ENCODE measurements at regions not wholly inside any gene's neighbourhood (a gene's known extent, or its start where the extent isn't known, plus 50 kb on each side); places are given as distances from the start of the nearest gene placed in this dataset.

- Mint-ChIP-seq H3K36me3 (ENCODE audit: low read depth) (peaks cover 4% of the 10 kb centered on the region; the same call in 1 of the 2 replicates), H3K4me1 (ENCODE audit: low read depth) (no peaks in the 10 kb centered on the region; the same call in 1 of the 2 replicates), H3K4me3 (no peak overlapping the region), H3K27me3 (ENCODE audit: insufficient read depth) (no peaks in the 10 kb centered on the region; the same call in 1 of the 2 replicates), H3K9me3 (peaks cover 4% of the 10 kb centered on the region; the same call in 1 of the 2 replicates), H3K27ac (no peak overlapping the region)
- TF ChIP-seq CTCF (IDR thresholded peaks at IDR 0.05): no peak
- no peak for DNase-seq
Measured at GRCh38 chr4:11722223-11722622, 293.5 kb upstream of the HS3ST1 start.

- Mint-ChIP-seq H3K9me3 (peaks cover 4% of the 10 kb centered on the region; the same call in 1 of the 2 replicates), H3K4me1 (ENCODE audit: low read depth) (no peaks in the 10 kb centered on the region; the same call in 1 of the 2 replicates), H3K4me3 (no peak overlapping the region), H3K36me3 (ENCODE audit: low read depth) (peaks cover 4% of the 10 kb centered on the region; the same call in 1 of the 2 replicates), H3K27ac (no peak overlapping the region), H3K27me3 (ENCODE audit: insufficient read depth) (no peaks in the 10 kb centered on the region; the same call in 1 of the 2 replicates)
- peak; percentile 81 for TF ChIP-seq CTCF (IDR thresholded peaks at IDR 0.05)
- DNase-seq: peak; percentile 35
Measured at GRCh38 chr4:11720292-11720691, 291.6 kb upstream of the HS3ST1 start.

- Mint-ChIP-seq H3K27ac (no peak overlapping the region), H3K4me1 (ENCODE audit: low read depth) (no peaks in the 10 kb centered on the region; the same call in 1 of the 2 replicates)
Measured at GRCh38 chr4:11719879-11720278, 291.2 kb upstream of the HS3ST1 start.

GRCh38 chr4:11715753-11716521, 287.2 kb upstream of the HS3ST1 start:
- no peak overlapping the region for H3K27ac Mint-ChIP-seq
- no peak overlapping the region for H3K4me3 Mint-ChIP-seq
- H3K9me3 Mint-ChIP-seq: peaks cover 4% of the 10 kb centered on the region; the same call in 1 of the 2 replicates
- no peak for DNase-seq
- no peak for TF ChIP-seq CTCF (IDR thresholded peaks at IDR 0.05)
- H3K4me1 Mint-ChIP-seq (ENCODE audit: low read depth): no peaks in the 10 kb centered on the region; the same call in 1 of the 2 replicates
- no peaks in the 10 kb centered on the region for H3K27me3 Mint-ChIP-seq (ENCODE audit: insufficient read depth)
- peaks cover 4% of the 10 kb centered on the region; the same call in 1 of the 2 replicates for H3K36me3 Mint-ChIP-seq (ENCODE audit: low read depth)

More at GRCh38 chr4:11719879-11720278, 291.2 kb upstream of the HS3ST1 start:
- Mint-ChIP-seq H3K27me3 (ENCODE audit: insufficient read depth) (no peaks in the 10 kb centered on the region; the same call in 1 of the 2 replicates), H3K9me3 (peaks cover 4% of the 10 kb centered on the region; the same call in 1 of the 2 replicates), H3K36me3 (ENCODE audit: low read depth) (peaks cover 4% of the 10 kb centered on the region; the same call in 1 of the 2 replicates), H3K4me3 (no peak overlapping the region)
- DNase-seq: no peak
- TF ChIP-seq CTCF (IDR thresholded peaks at IDR 0.05): no peak

- no peak for TF ChIP-seq CTCF (IDR thresholded peaks at IDR 0.05)
- Mint-ChIP-seq H3K36me3 (ENCODE audit: low read depth) (no peaks in the 10 kb centered on the region), H3K27ac (no peak overlapping the region), H3K9me3 (peaks cover 5% of the 10 kb centered on the region; the same call in 1 of the 2 replicates), H3K4me1 (ENCODE audit: low read depth) (no peaks in the 10 kb centered on the region; the same call in 1 of the 2 replicates), H3K27me3 (ENCODE audit: insufficient read depth) (no peaks in the 10 kb centered on the region), H3K4me3 (no peak overlapping the region)
- DNase-seq: no peak
Measured at GRCh38 chr4:11710453-11711093, 281.9 kb upstream of the HS3ST1 start.
